GM12878 (cell line): ENCODE measurements at regions not wholly inside any gene's neighbourhood (a gene's known extent, or its start where the extent isn't known, plus 50 kb on each side); places are given as distances from the start of the nearest gene placed in this dataset.

Experiments used
- CHD2 ChIP-seq: IDR thresholded peaks from 2 replicates; pipeline ENCODE4 v1.6.1; 2011; ENCODE audit warnings: low read depth, low read length, improper control_type of control experiment, borderline replicate concordance
- CREB1 ChIP-seq: IDR thresholded peaks from 2 replicates; pipeline ENCODE4 v1.6.1; 2012; ENCODE audit warnings: low read depth, mild to moderate bottlenecking, inconsistent platforms
- EP300 ChIP-seq, 2 experiments: fragments of 150-350 bp in 1 of 2; IDR thresholded peaks; 2 replicates each; pipeline ENCODE4 v1.6.1; 2011 to 2012; ENCODE audit warnings: low read depth in 2 of 2, low read length in 2 of 2, borderline replicate concordance in 1 of 2, improper control_type of control experiment in 1 of 2, inconsistent platforms in 1 of 2; ENCODE audit not compliant: control insufficient read depth in 1 of 2
- LARP7 ChIP-seq: fragments of 450-650 bp; IDR thresholded peaks from 2 replicates; pipeline ENCODE4 v1.6.1; 2017; ENCODE audit warnings: mild to moderate bottlenecking
- MYC ChIP-seq: IDR thresholded peaks from 2 replicates; pipeline ENCODE4 v1.6.1; 2011; ENCODE audit warnings: mild to moderate bottlenecking, low read length, moderate library complexity, inconsistent platforms; ENCODE audit not compliant: insufficient read depth, insufficient replicate concordance, insufficient read length, severe bottlenecking
- NFYB ChIP-seq: IDR thresholded peaks from 2 replicates; pipeline ENCODE4 v1.6.1; 2011; ENCODE audit warnings: low read depth, mild to moderate bottlenecking, low read length, improper control_type of control experiment, moderate library complexity; ENCODE audit not compliant: insufficient read depth
- POLR2AphosphoS5 ChIP-seq: IDR thresholded peaks from 2 replicates; pipeline ENCODE4 v1.6.1; 2011; ENCODE audit warnings: mild to moderate bottlenecking, low read length, inconsistent platforms
- RBBP5 ChIP-seq: fragments of 200-600 bp; sonication (generic); conservative IDR thresholded peaks from 2 replicates; pipeline ENCODE4 v1.6.1; 2016
- RELA ChIP-seq: fragments of 450-650 bp; IDR thresholded peaks from 2 replicates; pipeline ENCODE4 v1.8.0; 2014; ENCODE audit warnings: borderline replicate concordance; ENCODE audit not compliant: partially characterized antibody
- SRF ChIP-seq, 2 experiments: IDR thresholded peaks; 2 replicates each; pipeline ENCODE4 v1.6.1; 2011; ENCODE audit warnings: low read depth in 2 of 2, low read length in 2 of 2, mild to moderate bottlenecking in 1 of 2, moderate library complexity in 1 of 2
- ZNF384 ChIP-seq: IDR thresholded peaks from 2 replicates; pipeline ENCODE4 v1.6.1; 2012; ENCODE audit warnings: low read depth, mild to moderate bottlenecking, low read length, improper control_type of control experiment, borderline replicate concordance
- TF ChIP-seq, protein P1 (sequence below), 3 experiments: IDR thresholded peaks in 2 of 3; conservative IDR thresholded peaks in 1 of 3; 2 replicates each; pipeline ENCODE4 v1.5.1; 2011; ENCODE audit warnings: low read depth in 3 of 3, low read length in 3 of 3, mild to moderate bottlenecking in 3 of 3, control low read depth in 2 of 3, moderate library complexity in 2 of 3, inconsistent platforms in 1 of 3, mixed read lengths in 1 of 3; ENCODE audit not compliant: control insufficient read depth in 2 of 3, insufficient read depth in 1 of 3; ENCODE audit errors: extremely low read depth in 1 of 3
- TF ChIP-seq, protein P2 (sequence below): IDR thresholded peaks from 2 replicates; pipeline ENCODE4 v1.6.1; 2012; ENCODE audit warnings: low read depth, low read length, improper control_type of control experiment

DNA sequence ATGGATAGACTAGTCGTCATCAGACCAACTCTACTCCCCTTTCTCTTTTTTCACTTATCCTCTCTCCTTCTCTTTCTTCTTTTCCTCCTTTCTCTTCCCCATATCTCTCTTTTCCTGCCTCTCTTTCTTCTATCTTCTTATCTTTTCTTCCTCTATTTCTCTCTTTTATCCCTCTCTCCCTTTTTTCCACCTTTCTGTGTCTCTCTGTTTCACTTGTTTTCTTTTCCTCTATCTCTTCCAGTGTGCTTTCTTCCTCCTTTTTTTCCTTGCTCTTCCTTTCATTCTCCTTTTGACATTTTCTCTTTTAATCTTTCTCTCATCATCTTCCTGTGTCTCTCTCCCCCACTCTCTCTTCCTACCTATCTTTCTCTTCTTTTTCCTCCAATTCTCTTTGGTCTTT, 159.0 kb upstream of the PTGFR start:
- no peak for TF ChIP-seq CREB1
- TF ChIP-seq, protein P1, sequence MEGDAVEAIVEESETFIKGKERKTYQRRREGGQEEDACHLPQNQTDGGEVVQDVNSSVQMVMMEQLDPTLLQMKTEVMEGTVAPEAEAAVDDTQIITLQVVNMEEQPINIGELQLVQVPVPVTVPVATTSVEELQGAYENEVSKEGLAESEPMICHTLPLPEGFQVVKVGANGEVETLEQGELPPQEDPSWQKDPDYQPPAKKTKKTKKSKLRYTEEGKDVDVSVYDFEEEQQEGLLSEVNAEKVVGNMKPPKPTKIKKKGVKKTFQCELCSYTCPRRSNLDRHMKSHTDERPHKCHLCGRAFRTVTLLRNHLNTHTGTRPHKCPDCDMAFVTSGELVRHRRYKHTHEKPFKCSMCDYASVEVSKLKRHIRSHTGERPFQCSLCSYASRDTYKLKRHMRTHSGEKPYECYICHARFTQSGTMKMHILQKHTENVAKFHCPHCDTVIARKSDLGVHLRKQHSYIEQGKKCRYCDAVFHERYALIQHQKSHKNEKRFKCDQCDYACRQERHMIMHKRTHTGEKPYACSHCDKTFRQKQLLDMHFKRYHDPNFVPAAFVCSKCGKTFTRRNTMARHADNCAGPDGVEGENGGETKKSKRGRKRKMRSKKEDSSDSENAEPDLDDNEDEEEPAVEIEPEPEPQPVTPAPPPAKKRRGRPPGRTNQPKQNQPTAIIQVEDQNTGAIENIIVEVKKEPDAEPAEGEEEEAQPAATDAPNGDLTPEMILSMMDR (IDR thresholded peaks at IDR 0.05 in 2 of 3, conservative IDR thresholded peaks at IDR 0.05 in 1 of 3; ENCODE audit: control insufficient read depth in 2 of 3, extremely low read depth in 1 of 3, insufficient read depth in 1 of 3, low read depth in 3 of 3, low read length in 3 of 3): no peak
- TF ChIP-seq SRF (IDR thresholded peaks at IDR 0.05; ENCODE audit: low read depth in 2 of 2, low read length in 2 of 2): no peak
- TF ChIP-seq RBBP5: no peak
- TF ChIP-seq, protein P2, sequence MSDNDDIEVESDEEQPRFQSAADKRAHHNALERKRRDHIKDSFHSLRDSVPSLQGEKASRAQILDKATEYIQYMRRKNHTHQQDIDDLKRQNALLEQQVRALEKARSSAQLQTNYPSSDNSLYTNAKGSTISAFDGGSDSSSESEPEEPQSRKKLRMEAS: no peak
- no peak for TF ChIP-seq MYC
- TF ChIP-seq NFYB: no peak
- TF ChIP-seq ZNF384: no peak
- TF ChIP-seq RELA: no peak
- TF ChIP-seq LARP7: no peak
- TF ChIP-seq EP300 (IDR thresholded peaks at IDR 0.05; ENCODE audit: borderline replicate concordance in 1 of 2, control insufficient read depth in 1 of 2, low read depth in 2 of 2, low read length in 2 of 2): no peak
- TF ChIP-seq CHD2: no peak
- TF ChIP-seq POLR2AphosphoS5: no peak
